Small intestine (tissue), 7 donors: ENCODE measurements at regions not wholly inside any gene's neighbourhood (a gene's known extent, or its start where the extent isn't known, plus 50 kb on each side); places are given as distances from the start of the nearest gene placed in this dataset.

ENCODE experiments used
- DNase-seq, 2 donors: peaks; one replicate each; pipeline versions ENCODE4 v3.0.0 to v3.0.0-alpha.2; 2013
- FAIRE-seq: peaks from 2 replicates; lab custom pipeline; 2012; peaks lifted over from hg19 to GRCh38; lab: Jason Lieb, UNC
- H3K27ac ChIP-seq, 3 donors: one replicate each; pipeline ENCODE4 v1.5.1; 2013; ENCODE audit warnings: low read length in 2 of 3, mild to moderate bottlenecking in 2 of 3, control low read depth in 1 of 3, inconsistent platforms in 1 of 3, low read depth in 1 of 3, moderate library complexity in 1 of 3
- H3K27me3 ChIP-seq, 3 donors: one replicate each; pipeline ENCODE4 v1.6.1; 2013; ENCODE audit warnings: low read length in 3 of 3, inconsistent platforms in 1 of 3; ENCODE audit not compliant: control insufficient read depth in 3 of 3, insufficient read depth in 3 of 3
- H3K36me3 ChIP-seq, 3 donors: one replicate each; pipeline ENCODE4 v1.6.1; 2013; ENCODE audit warnings: low read length in 3 of 3, inconsistent platforms in 1 of 3, low read depth in 1 of 3, mild to moderate bottlenecking in 1 of 3, moderate library complexity in 1 of 3; ENCODE audit not compliant: control insufficient read depth in 3 of 3, insufficient read depth in 2 of 3
- H3K4me1 ChIP-seq, 3 donors: one replicate each; pipeline ENCODE4 v1.6.1; 2013; ENCODE audit warnings: low read length in 2 of 3, inconsistent platforms in 1 of 3, low read depth in 1 of 3, mild to moderate bottlenecking in 1 of 3, moderate library complexity in 1 of 3; ENCODE audit not compliant: control insufficient read depth in 3 of 3, insufficient read depth in 2 of 3
- H3K4me3 ChIP-seq, 3 donors: one replicate each; pipeline ENCODE4 v1.5.1; 2013; ENCODE audit warnings: low read length in 3 of 3, control low read depth in 1 of 3, inconsistent platforms in 1 of 3, low read depth in 1 of 3, mild to moderate bottlenecking in 1 of 3, moderate library complexity in 1 of 3
- H3K9me3 ChIP-seq, 2 donors: one replicate each; pipeline ENCODE4 v1.6.1; 2013; ENCODE audit warnings: low read depth in 1 of 2, low read length in 1 of 2; ENCODE audit not compliant: control insufficient read depth in 2 of 2, insufficient read depth in 1 of 2
- WGBS, 3 donors: extraction: QIAGEN DNeasy Blood & Tissue Kit; methylation state at CpG; one replicate each; pipeline ENCODE4 v1.1.7; 2013; 5-methylcytosine and 5-hydroxymethylcytosine counted together
- donor health status: healthy with polysubstance abuse.
- donor health status: control.
- donor health status: control.
- donor health status: Bipolar disorder and iron deficiency.
- donor health status: healthy.

DNA sequence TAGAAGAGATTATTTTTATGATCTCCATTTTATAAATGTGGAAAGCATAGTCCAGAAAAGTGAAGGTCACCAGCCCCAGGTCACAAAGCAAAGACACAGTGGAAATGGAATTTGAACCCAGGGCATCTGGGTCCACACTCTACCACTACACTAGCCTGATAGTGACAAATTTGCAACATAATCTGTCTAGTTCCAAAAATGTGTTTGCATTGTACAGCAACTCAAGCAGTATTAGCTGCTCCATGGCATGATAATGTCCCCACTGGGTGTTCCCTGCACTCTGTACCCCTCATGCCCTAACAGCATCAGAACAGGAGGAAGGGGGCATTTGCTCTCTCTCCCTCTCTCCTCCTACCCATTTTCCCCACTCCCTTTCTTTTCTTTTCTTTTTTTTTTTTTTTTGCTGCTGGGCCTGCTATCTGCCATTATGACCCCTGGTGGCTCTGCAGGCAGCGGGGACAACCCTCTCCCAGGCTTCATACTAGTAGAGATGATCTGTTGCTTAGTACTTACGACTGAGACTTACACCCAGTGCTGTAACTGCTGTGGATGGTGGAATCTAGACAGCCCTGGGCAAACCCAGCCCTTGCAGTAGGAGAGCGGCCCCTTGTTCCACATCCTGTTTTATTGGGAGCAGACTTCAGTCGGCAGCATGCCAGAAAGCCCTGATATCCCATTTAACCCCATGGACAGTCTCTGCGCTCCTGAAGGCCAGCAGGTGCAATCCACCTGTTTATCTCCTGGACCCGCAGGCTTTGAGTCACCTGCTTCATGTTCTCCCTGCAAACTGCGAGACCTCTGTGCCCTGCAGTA, 306.3 kb downstream of the SOX9 start:
- WGBS, 3 donors, result 8 to 51% (median 35%) methylated on average over 7 of the region's 7 CpGs
- Histone ChIP-seq H3K36me3 (peaks cover 0 to 25% (median 0%) of the 10 kb centered on the region in 3 donors), H3K27ac (peak overlapping the region; percentile 73 to 82 (median 81)), H3K4me1 (peaks cover under 1 to 88% (median 14%) of the 10 kb centered on the region in 3 donors), H3K4me3 (no peak overlapping the region), H3K9me3 (no peaks in the 10 kb centered on the region), H3K27me3 (no peaks in the 10 kb centered on the region)
- DNase-seq (peak; percentile 98 to 99), FAIRE-seq (no peak)

DNA sequence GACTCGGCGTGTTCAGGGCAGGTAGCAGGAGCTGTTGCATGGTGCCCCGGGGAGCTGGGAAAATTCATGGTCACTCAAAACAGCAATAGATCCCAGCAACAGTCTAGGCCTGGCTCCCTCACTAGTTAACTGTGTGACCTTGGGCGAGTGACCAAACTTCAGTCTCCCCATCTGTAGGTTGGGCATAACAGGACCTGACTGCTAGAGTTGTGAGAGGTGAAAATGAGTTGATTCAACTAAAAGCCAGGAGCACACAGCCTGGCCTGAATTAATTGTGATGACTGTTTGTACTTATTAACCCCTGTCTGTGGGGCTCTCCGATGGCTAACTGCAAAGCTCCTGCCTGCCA, 306.9 kb downstream of the SOX9 start:
- Histone ChIP-seq H3K4me3 (no peak overlapping the region), H3K4me1 (peaks cover 6 to 88% (median 14%) of the 10 kb centered on the region in 3 donors), H3K27ac (peak overlapping the region; percentile 73 to 82 (median 81)), H3K9me3 (no peaks in the 10 kb centered on the region), H3K27me3 (no peaks in the 10 kb centered on the region), H3K36me3 (peaks cover 0 to 21% (median 0%) of the 10 kb centered on the region in 3 donors)
- DNase-seq (no peak), FAIRE-seq (no peak)
- WGBS, 3 donors, result 23 to 69% (median 33%) methylated on average over 5 of the region's 5 CpGs

DNA sequence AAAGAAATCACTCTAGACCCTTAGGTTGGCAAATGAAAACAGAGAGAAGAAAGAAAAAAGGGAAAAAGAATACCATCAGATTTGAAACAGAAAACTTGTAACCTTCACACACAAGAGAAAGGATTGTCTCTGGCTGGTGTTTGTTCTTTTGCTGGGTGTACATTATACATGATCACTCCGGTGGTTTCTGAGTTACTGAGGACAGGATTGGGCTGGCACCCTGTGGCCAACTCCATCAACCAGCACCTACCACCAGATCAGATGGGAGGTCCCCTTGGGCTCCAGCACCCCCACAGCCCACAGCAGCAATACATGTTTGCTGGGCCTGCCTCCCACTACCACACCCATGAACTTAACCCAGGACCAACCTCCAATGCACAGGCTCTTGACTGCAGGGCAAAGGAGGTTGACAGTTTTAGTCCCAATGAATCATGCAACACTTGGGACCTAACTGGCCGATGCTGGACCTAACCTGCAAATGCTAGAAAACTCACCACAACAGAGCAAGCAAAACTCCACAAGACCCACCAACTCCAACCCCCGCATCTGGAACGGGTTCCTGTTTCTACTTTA, 308.3 kb downstream of the SOX9 start:
- Histone ChIP-seq H3K27me3 (no peaks in the 10 kb centered on the region), H3K4me1 (peaks cover 9 to 84% (median 13%) of the 10 kb centered on the region in 3 donors), H3K9me3 (no peaks in the 10 kb centered on the region), H3K36me3 (peaks cover 0 to 13% (median 0%) of the 10 kb centered on the region in 3 donors), H3K4me3 (no peak overlapping the region), H3K27ac (peak overlapping the region; percentile 25 to 82 (median 41))
- WGBS, 3 donors, result 51 to 76% (median 56%) methylated on average over 4 of the region's 4 CpGs
- peak; percentile 52 to 73 for DNase-seq
- no peak for FAIRE-seq

DNA sequence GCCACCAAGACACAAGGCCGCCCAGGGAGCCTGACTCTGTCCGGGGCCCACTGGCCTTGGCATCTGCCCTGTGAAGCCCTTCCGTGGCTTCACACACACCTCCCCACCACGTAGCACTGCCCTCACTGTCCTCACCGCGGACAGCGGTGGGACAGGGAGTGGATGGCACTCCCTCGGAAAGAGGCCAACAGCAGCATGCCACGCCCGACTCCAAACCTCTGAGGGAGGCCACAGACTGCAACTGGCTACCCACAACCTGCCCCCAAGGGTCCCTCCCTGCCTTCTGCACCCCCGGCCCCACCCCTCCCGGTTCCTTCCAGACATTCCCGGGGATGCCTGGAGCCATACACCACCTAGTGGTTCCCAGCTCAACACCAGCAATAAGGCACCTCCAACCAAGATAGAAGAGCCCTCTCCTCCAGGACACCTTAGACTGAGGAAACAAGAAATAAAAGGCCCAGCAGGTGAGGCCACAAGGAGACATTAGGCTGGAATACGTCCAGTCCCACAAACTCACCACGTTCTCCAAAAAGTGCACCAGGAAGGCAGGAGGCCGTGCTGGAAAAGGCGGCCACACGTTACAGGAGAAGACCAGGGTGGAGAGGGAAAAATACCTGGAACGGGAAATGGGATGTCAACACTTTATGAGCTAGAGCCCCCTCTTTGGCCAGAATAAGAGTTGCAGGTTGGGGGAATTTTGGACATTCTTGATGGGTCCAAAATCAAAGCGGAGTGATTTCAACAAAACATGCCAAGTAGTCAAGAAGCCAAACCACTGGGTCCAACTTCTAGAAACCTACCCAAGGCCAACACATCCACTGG, 310.0 kb downstream of the SOX9 start:
- Histone ChIP-seq H3K27me3 (no peaks in the 10 kb centered on the region), H3K36me3 (peaks cover 0 to 3% (median 0%) of the 10 kb centered on the region in 3 donors), H3K27ac (peak overlapping the region; percentile 8 to 82 (median 53)), H3K4me3 (no peak overlapping the region), H3K4me1 (peaks cover 9 to 69% (median 13%) of the 10 kb centered on the region in 3 donors), H3K9me3 (no peaks in the 10 kb centered on the region)
- DNase-seq, result peak; percentile 62 to 72
- FAIRE-seq, result no peak
- WGBS, 3 donors, result 46 to 62% (median 58%) methylated on average over 20 of the region's 20 CpGs

DNA sequence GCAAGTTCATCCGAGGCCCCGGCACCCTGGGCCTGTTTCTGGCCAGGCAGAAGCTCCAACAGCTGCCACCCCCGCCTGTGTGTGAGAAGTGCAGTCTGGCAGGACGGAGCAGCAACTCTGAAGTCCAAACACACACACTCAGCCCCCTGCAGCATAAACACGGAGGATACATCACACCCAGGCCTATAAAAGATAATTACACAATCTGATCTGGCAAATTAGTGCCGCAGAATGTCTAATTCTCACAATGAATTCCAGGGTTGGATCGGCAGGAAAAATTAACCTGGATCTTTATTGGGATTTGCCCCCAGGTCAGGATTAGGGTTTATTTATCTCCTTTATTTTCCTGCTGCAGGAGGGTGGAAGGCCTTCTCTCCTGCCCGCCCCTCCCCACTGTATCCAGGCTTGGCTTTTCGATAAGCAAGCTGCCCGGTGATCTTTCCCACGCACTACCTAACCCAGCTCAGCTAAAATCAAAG, 311.4 kb downstream of the SOX9 start:
- DNase-seq (peak; percentile 56 to 63), FAIRE-seq (no peak)
- Histone ChIP-seq H3K27me3 (no peaks in the 10 kb centered on the region), H3K27ac (peak overlapping the region in 2 of 3 donors; percentile 11 to 51), H3K4me1 (peaks cover 12 to 62% (median 13%) of the 10 kb centered on the region in 3 donors), H3K9me3 (no peaks in the 10 kb centered on the region), H3K36me3 (no peaks in the 10 kb centered on the region), H3K4me3 (no peak overlapping the region)
- 6 to 41% (median 26%) methylated on average over 11 of the region's 11 CpGs for WGBS, 3 donors

DNA sequence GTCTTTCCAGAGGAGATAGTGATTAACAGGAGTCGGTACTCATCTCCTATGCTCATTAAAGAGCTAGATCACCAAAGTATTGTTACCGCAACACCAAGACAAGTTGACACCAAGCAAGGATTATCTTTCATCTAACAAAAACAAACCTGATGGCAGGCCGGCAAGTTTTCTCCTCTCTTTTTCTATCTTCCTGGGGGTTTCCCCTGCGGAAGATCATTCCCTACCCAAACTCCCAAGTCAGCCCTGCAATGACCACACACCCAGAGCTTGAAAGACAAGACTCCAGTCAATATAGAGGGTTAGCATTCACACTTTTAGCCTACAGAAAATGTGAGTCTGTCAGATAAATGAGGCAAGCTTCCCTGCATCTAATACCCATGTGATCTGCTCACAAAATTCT, 312.1 kb downstream of the SOX9 start:
- no peak overlapping the region for H3K4me3 ChIP-seq
- no peaks in the 10 kb centered on the region for H3K27me3 ChIP-seq
- no peaks in the 10 kb centered on the region for H3K36me3 ChIP-seq
- DNase-seq (no peak), FAIRE-seq (no peak)
- 37 to 51% (median 47%) methylated on average over 4 of the region's 4 CpGs for WGBS, 3 donors
- peaks cover 12 to 57% (median 13%) of the 10 kb centered on the region in 3 donors for H3K4me1 ChIP-seq
- H3K9me3 ChIP-seq, result no peaks in the 10 kb centered on the region
- H3K27ac ChIP-seq, result peak overlapping the region in 1 of 3 donors; percentile 51

DNA sequence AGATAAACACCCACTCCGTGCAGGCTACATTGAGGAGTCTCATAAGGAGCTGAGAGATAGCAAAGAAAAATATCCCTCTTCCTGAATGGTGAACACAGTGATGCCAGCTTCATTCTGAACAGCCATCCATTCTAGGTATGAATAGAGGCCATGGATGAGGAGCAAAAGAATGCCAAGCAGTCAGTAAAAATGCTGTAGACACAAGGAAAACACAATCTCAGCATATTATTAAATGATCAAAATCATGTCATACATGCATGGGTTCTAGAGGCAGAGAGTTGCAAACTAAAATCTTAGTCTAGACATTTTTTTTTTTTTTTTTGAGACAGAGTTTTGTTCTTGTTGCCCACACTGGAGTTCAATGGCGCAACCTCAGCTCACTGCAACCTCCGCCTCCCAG, 313.0 kb downstream of the SOX9 start:
- peaks cover 12 to 48% (median 13%) of the 10 kb centered on the region in 3 donors for H3K4me1 ChIP-seq
- no peaks in the 10 kb centered on the region for H3K27me3 ChIP-seq
- no peaks in the 10 kb centered on the region for H3K36me3 ChIP-seq
- no peak overlapping the region for H3K27ac ChIP-seq
- H3K9me3 ChIP-seq, result no peaks in the 10 kb centered on the region
- FAIRE-seq (no peak), DNase-seq (no peak)
- 82 to 88% (median 84%) methylated on average over 3 of the region's 3 CpGs for WGBS, 3 donors
- H3K4me3 ChIP-seq, result no peak overlapping the region

DNA sequence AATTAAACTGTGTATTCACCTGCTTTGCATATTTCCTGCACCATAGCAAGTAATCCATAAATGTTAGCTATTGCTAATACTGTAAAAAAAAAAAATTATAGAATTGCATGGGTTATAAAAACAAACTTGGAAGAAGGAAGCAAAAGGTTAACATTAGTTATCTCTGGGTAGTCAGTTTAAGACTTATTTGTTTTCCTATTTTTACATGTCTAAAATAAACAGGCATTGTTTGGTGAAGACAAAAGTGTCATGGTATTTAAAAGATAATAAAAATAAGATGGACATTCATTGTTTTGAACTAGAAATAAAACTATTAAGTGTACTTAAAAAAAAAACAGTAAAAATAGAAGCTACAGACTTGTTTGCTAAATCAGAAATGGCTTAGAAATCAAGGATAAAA, 313.8 kb downstream of the SOX9 start:
- H3K4me3 ChIP-seq, result no peak overlapping the region
- no peaks in the 10 kb centered on the region for H3K36me3 ChIP-seq
- FAIRE-seq (no peak), DNase-seq (no peak)
- H3K27ac ChIP-seq, result no peak overlapping the region
- H3K9me3 ChIP-seq, result no peaks in the 10 kb centered on the region
- no peaks in the 10 kb centered on the region for H3K27me3 ChIP-seq
- peaks cover 10 to 40% (median 12%) of the 10 kb centered on the region in 3 donors for H3K4me1 ChIP-seq
